ENCODE measurements at regions not wholly inside any gene's neighbourhood (a gene's known extent, or its start where the extent isn't known, plus 50 kb on each side); places are given as distances from the start of the nearest gene placed in this dataset.

DNA sequence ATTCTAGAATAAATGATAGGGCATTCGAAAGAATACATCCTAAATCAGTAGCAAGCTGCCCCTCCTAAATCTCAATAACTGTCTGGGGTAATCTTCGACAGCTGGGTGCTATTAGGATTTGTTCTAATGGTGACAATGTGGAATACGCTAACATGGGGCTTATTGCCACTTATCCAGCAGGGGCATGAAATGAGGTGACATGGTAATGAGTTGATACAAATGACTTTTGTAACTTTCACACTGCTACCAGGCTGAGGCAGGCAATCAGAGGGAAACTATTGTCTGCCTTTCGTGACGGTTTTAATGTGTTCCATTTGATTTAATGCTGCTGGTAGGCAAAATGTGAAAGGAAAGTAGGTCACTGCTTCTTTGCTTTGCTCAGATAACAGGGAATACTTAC lies 1047.4 kb upstream of the PABPC4L start:
- TF ChIP-seq POLR2A (IDR thresholded peaks at IDR 0.05; ENCODE audit: low read length) (no peak), GATA1 (IDR thresholded peaks at IDR 0.05; ENCODE audit: low read depth, low read length) (no peak)
